PC-9 (cell line): ENCODE measurements at regions not wholly inside any gene's neighbourhood (a gene's known extent, or its start where the extent isn't known, plus 50 kb on each side); places are given as distances from the start of the nearest gene placed in this dataset.

Experiments used
- BruUV-seq: library from RNA; stranded (reverse); fragments of 400-500 nt; replicated peaks from 2 replicates; lab custom pipeline; 2021; lab: Mats Ljungman, UMichigan
- CTCF ChIA-PET: fragments of 300-600 bp; sonication (Branson Sonifier 250); formaldehyde crosslinking; loops from one replicate; lab custom pipeline; 2022; ENCODE audit warnings: antibody characterized with exemption; lab: Charles Lee
- POLR2A ChIA-PET: fragments of 300-600 bp; sonication (Branson Sonifier 250); formaldehyde crosslinking; loops from one replicate; lab custom pipeline; 2022; ENCODE audit warnings: antibody characterized with exemption; ENCODE audit not compliant: unreplicated experiment; lab: Charles Lee
- DNase-seq, 2 experiments: peaks; one replicate each; pipeline versions ENCODE4 v3.0.0 to v3.0.0-alpha.2; 2015 to 2022; ENCODE audit warnings: mixed read lengths in 1 of 2
- H2AFZ ChIP-seq: fragments of 200-600 bp; sonication (generic); 2 replicates; pipeline ENCODE4 v1.8.1; 2017; ENCODE audit warnings: antibody characterized with exemption
- H3F3A ChIP-seq: fragments of 200-600 bp; sonication (generic); 2 replicates; pipeline ENCODE4 v1.8.1; 2017; ENCODE audit warnings: antibody characterized with exemption, mild to moderate bottlenecking, low read depth; ENCODE audit not compliant: insufficient read depth
- H3K27ac ChIP-seq: fragments of 200-600 bp; sonication (generic); 2 replicates; pipeline ENCODE4 v1.6.1; 2016; ENCODE audit warnings: mixed run types
- H3K27me3 ChIP-seq: fragments of 200-600 bp; sonication (generic); 2 replicates; pipeline ENCODE4 v1.6.1; 2016; ENCODE audit warnings: low read depth, mixed run types; ENCODE audit not compliant: insufficient read depth
- H3K36me3 ChIP-seq: fragments of 200-600 bp; sonication (generic); 2 replicates; pipeline ENCODE4 v1.6.1; 2016; ENCODE audit warnings: low read depth, mixed run types
- H3K4me1 ChIP-seq: fragments of 200-600 bp; sonication (generic); replicated peaks from 2 replicates; pipeline ENCODE4 v1.6.1; 2016; ENCODE audit warnings: mixed run types; ENCODE audit not compliant: insufficient read depth
- H3K4me2 ChIP-seq: fragments of 200-600 bp; sonication (generic); 2 replicates; pipeline ENCODE4 v1.6.1; 2017; ENCODE audit warnings: mixed run types
- H3K4me3 ChIP-seq: fragments of 200-600 bp; sonication (generic); 2 replicates; pipeline ENCODE4 v1.6.1; 2016; ENCODE audit warnings: mixed run types
- H3K79me2 ChIP-seq: fragments of 200-600 bp; sonication (generic); 2 replicates; pipeline ENCODE4 v1.6.1; 2017; ENCODE audit warnings: low read depth, mixed run types
- H3K9me2 ChIP-seq: fragments of 200-600 bp; sonication (generic); 2 replicates; pipeline ENCODE4 v1.8.1; 2017; ENCODE audit warnings: mild to moderate bottlenecking; ENCODE audit not compliant: insufficient read depth
- H3K9me3 ChIP-seq: fragments of 200-600 bp; sonication (generic); 2 replicates; pipeline ENCODE4 v1.8.1; 2016; ENCODE audit warnings: low read depth; ENCODE audit not compliant: insufficient read depth
- H4K20me1 ChIP-seq: fragments of 200-600 bp; sonication (generic); 2 replicates; pipeline ENCODE4 v1.8.1; 2017; ENCODE audit not compliant: insufficient read depth
- CTCF ChIP-seq: fragments of 200-600 bp; sonication (generic); conservative IDR thresholded peaks from 2 replicates; pipeline ENCODE4 v1.6.1; 2017; ENCODE audit warnings: mixed run types, antibody characterized with exemption, mild to moderate bottlenecking, moderate library complexity
- EZH2 ChIP-seq: fragments of 200-600 bp; sonication (generic); IDR thresholded peaks from 2 replicates; pipeline ENCODE4 v1.8.0; 2017; ENCODE audit warnings: antibody characterized with exemption, low read depth
- intact Hi-C: fragments of 100-400 bp; cut with micrococcal nuclease; formaldehyde crosslinking; loops from one replicate; pipeline ENCODE4 v1.10.0; 2022; ENCODE audit not compliant: unreplicated experiment

- no peak for DNase-seq
- Histone ChIP-seq H3K4me2 (no peak overlapping the region), H3K4me1 (no peaks in the 10 kb centered on the region), H2AFZ (no peak overlapping the region), H3K79me2 (no peaks in the 10 kb centered on the region), H3K36me3 (no peaks in the 10 kb centered on the region), H4K20me1 (no peaks in the 10 kb centered on the region), H3K27ac (no peak overlapping the region), H3K9me3 (no peaks in the 10 kb centered on the region), H3K4me3 (no peak overlapping the region), H3F3A (no peaks in the 10 kb centered on the region), H3K27me3 (no peaks in the 10 kb centered on the region), H3K9me2 (no peaks in the 10 kb centered on the region; the same call in 1 of the 2 replicates)
- TF ChIP-seq EZH2 (no peak), CTCF (no peak)
- no TSS peak for BruUV-seq
- intact Hi-C loops: no loop called here
- CTCF ChIA-PET: no interaction called here
- POLR2A ChIA-PET: no interaction called here
Measured at GRCh38 chr5:89200899-89201298, 317.9 kb upstream of the MEF2C start.

GRCh38 chr5:89199306-89199705 is 316.3 kb upstream of the MEF2C start:
- H3K9me3 ChIP-seq: no peaks in the 10 kb centered on the region
- BruUV-seq: no TSS peak
- ChIA-PET POLR2A (no interaction called here), CTCF (no interaction called here)
- no peaks in the 10 kb centered on the region for H3K79me2 ChIP-seq
- H3K27me3 ChIP-seq: no peaks in the 10 kb centered on the region
- H3K4me3 ChIP-seq: no peak overlapping the region
- no peaks in the 10 kb centered on the region for H3F3A ChIP-seq
- H3K36me3 ChIP-seq: no peaks in the 10 kb centered on the region
- intact Hi-C loops: no loop called here
- no peak overlapping the region for H3K4me2 ChIP-seq
- no peak for DNase-seq
- H3K4me1 ChIP-seq: no peaks in the 10 kb centered on the region
- H2AFZ ChIP-seq: no peak overlapping the region
- no peaks in the 10 kb centered on the region for H3K9me2 ChIP-seq
- H3K27ac ChIP-seq: no peak overlapping the region
- TF ChIP-seq EZH2 (no peak), CTCF (no peak)
- H4K20me1 ChIP-seq: no peaks in the 10 kb centered on the region

- Histone ChIP-seq H3K79me2 (no peaks in the 10 kb centered on the region), H3K9me2 (no peaks in the 10 kb centered on the region), H2AFZ (no peak overlapping the region), H3K4me3 (no peak overlapping the region), H3K36me3 (no peaks in the 10 kb centered on the region), H3K4me2 (no peak overlapping the region), H3F3A (no peaks in the 10 kb centered on the region), H3K27ac (no peak overlapping the region), H3K9me3 (no peaks in the 10 kb centered on the region), H3K4me1 (no peaks in the 10 kb centered on the region), H3K27me3 (no peaks in the 10 kb centered on the region), H4K20me1 (peaks cover 4% of the 10 kb centered on the region; the same call in 1 of the 2 replicates)
- ChIA-PET CTCF (interaction anchor here (0.7 kb wide), 1 partner anchor 342 kb away, joined by 3 read pairs; no protein-coding TSS in a partner anchor), POLR2A (no interaction called here)
- no TSS peak for BruUV-seq
- no peak for DNase-seq
- intact Hi-C loops: no loop called here
- TF ChIP-seq EZH2: no peak
- no peak for TF ChIP-seq CTCF
Measured at GRCh38 chr5:89191374-89191773, 308.4 kb upstream of the MEF2C start.
